CD4-positive, alpha-beta T cell (primary cell): ENCODE measurements at regions not wholly inside any gene's neighbourhood (a gene's known extent, or its start where the extent isn't known, plus 50 kb on each side); places are given as distances from the start of the nearest gene placed in this dataset.

Experiments used
- ATAC-seq: fragments of 200-7000 bp; cut with Tn5 transposase; one replicate; pipeline ENCODE4 v1.10.0; 2022; ENCODE audit warnings: mild to moderate bottlenecking; ENCODE audit not compliant: poor library complexity
- CTCF ChIA-PET: fragments of 350-600 bp; sonication (Branson Sonifier 250); formaldehyde crosslinking; loops from one replicate; lab custom pipeline; 2021; ENCODE audit warnings: antibody characterized with exemption, inconsistent platforms; lab: Charles Lee
- POLR2A ChIA-PET: fragments of 350-600 bp; sonication (Branson Sonifier 250); formaldehyde crosslinking; loops from one replicate; lab custom pipeline; 2021; ENCODE audit warnings: antibody characterized with exemption, inconsistent platforms; lab: Charles Lee
- DNase-seq, 14 experiments: peaks; one replicate each; pipeline ENCODE4 v3.0.0-alpha.2; 2013 to 2020; ENCODE audit warnings: mixed read lengths in 2 of 14
- H3K27ac ChIP-seq, 2 donors: one replicate each; pipeline versions ENCODE4 v1.5.1 to v1.7.0; 2013; ENCODE audit warnings: low read length in 2 of 2, low read depth in 1 of 2, mild to moderate bottlenecking in 1 of 2
- H3K27me3 ChIP-seq, 2 experiments: 1 replicate in 1 of 2; 2 replicates in 1 of 2; pipeline versions ENCODE4 v1.6.1 to v1.7.0; 2013; ENCODE audit warnings: low read length in 2 of 2, control low read depth in 1 of 2, mild to moderate bottlenecking in 1 of 2, moderate library complexity in 1 of 2; ENCODE audit not compliant: insufficient read depth in 2 of 2, control insufficient read depth in 1 of 2
- H3K36me3 ChIP-seq: one replicate; pipeline ENCODE4 v1.6.1; 2013; ENCODE audit warnings: low read length, control low read depth; ENCODE audit not compliant: insufficient read depth
- H3K4me1 ChIP-seq: one replicate; pipeline ENCODE4 v1.6.1; 2013; ENCODE audit warnings: low read length, control low read depth; ENCODE audit not compliant: insufficient read depth
- H3K4me3 ChIP-seq: one replicate; pipeline ENCODE4 v1.5.1; 2013; ENCODE audit warnings: mild to moderate bottlenecking, low read length, moderate library complexity
- H3K9me3 ChIP-seq, 2 experiments: 1 replicate in 1 of 2; 2 replicates in 1 of 2; pipeline versions ENCODE4 v1.6.1 to v1.7.0; 2013; ENCODE audit warnings: low read length in 2 of 2, mild to moderate bottlenecking in 2 of 2, control low read depth in 1 of 2, moderate library complexity in 1 of 2; ENCODE audit not compliant: control insufficient read depth in 1 of 2, insufficient read depth in 1 of 2
- H3K27ac Mint-ChIP-seq: one replicate; pipeline ENCODE4 v1.8.0; 2020; ENCODE audit warnings: mixed read lengths
- H3K27me3 Mint-ChIP-seq: one replicate; pipeline ENCODE4 v1.8.0; 2021; ENCODE audit warnings: mixed read lengths
- H3K36me3 Mint-ChIP-seq: one replicate; pipeline ENCODE4 v1.8.0; 2021; ENCODE audit warnings: low read depth, mixed read lengths
- H3K4me1 Mint-ChIP-seq: one replicate; pipeline ENCODE4 v1.8.0; 2021; ENCODE audit warnings: low read depth, mixed read lengths
- H3K4me3 Mint-ChIP-seq: one replicate; pipeline ENCODE4 v1.8.0; 2020; ENCODE audit warnings: mild to moderate bottlenecking, mixed read lengths
- H3K9me3 Mint-ChIP-seq: one replicate; pipeline ENCODE4 v1.8.0; 2020; ENCODE audit warnings: mixed read lengths
- CTCF ChIP-seq: fragments of 200-600 bp; IDR thresholded peaks from one replicate; pipeline ENCODE4 v1.8.0; 2022; ENCODE audit warnings: antibody characterized with exemption, mild to moderate bottlenecking
- intact Hi-C, 2 experiments: fragments of 100-400 bp; cut with DNase I in 1 of 2; cut with micrococcal nuclease in 1 of 2; formaldehyde crosslinking; loops; one replicate each; pipeline versions ENCODE4 v1.15.1 to v1.9.0; 2023 to 2025; cut with DNase I, micrococcal nuclease

GRCh38 chr10:31754803-31755624 is 173.6 kb downstream of the ARHGAP12 start:
- no peak for TF ChIP-seq CTCF
- ChIA-PET POLR2A (no interaction called here), CTCF (interaction anchor here (0.7 kb wide), 1 partner anchor 431 kb away, joined by 4 read pairs; no protein-coding TSS in a partner anchor)
- Histone ChIP-seq H3K36me3 (no peaks in the 10 kb centered on the region), H3K4me3 (no peak overlapping the region), H3K9me3 (no peaks in the 10 kb centered on the region), H3K27me3 (no peaks in the 10 kb centered on the region), H3K27ac (no peak overlapping the region), H3K4me1 (peaks cover 8% of the 10 kb centered on the region)
- peaks cover 5% of the 10 kb centered on the region for H3K4me1 Mint-ChIP-seq
- H3K27me3 Mint-ChIP-seq: no peaks in the 10 kb centered on the region
- DNase-seq (no peak), ATAC-seq (no peak)
- H3K4me3 Mint-ChIP-seq: no peak overlapping the region
- H3K9me3 Mint-ChIP-seq: no peaks in the 10 kb centered on the region
- H3K36me3 Mint-ChIP-seq: no peaks in the 10 kb centered on the region
- intact Hi-C loops: loop anchor here in 1 of 2 experiments (5.0 kb wide), 1 partner anchor 623 kb away; no protein-coding TSS in a partner anchor
- no peak overlapping the region for H3K27ac Mint-ChIP-seq

- Histone ChIP-seq H3K9me3 (no peaks in the 10 kb centered on the region), H3K4me3 (no peak overlapping the region), H3K27ac (no peak overlapping the region), H3K4me1 (no peaks in the 10 kb centered on the region), H3K27me3 (no peaks in the 10 kb centered on the region), H3K36me3 (no peaks in the 10 kb centered on the region)
- Mint-ChIP-seq H3K27me3 (no peaks in the 10 kb centered on the region), H3K9me3 (no peaks in the 10 kb centered on the region), H3K4me3 (no peak overlapping the region), H3K27ac (no peak overlapping the region), H3K36me3 (no peaks in the 10 kb centered on the region), H3K4me1 (peaks cover 4% of the 10 kb centered on the region)
- DNase-seq (no peak), ATAC-seq (no peak)
- TF ChIP-seq CTCF: no peak
- POLR2A ChIA-PET: no interaction called here
- CTCF ChIA-PET: no interaction called here
- intact Hi-C loops: no loop called here
Observed at GRCh38 chr10:31753681-31754080, 174.9 kb downstream of the ARHGAP12 start.

GRCh38 chr10:31752170-31752569 is 176.5 kb downstream of the ARHGAP12 start:
- CTCF ChIA-PET: no interaction called here

More at GRCh38 chr10:31752170-31752569, 176.5 kb downstream of the ARHGAP12 start:
- Mint-ChIP-seq H3K36me3 (no peaks in the 10 kb centered on the region), H3K9me3 (no peaks in the 10 kb centered on the region), H3K27me3 (no peaks in the 10 kb centered on the region), H3K4me1 (no peaks in the 10 kb centered on the region), H3K4me3 (no peak overlapping the region), H3K27ac (no peak overlapping the region)
- Histone ChIP-seq H3K4me3 (no peak overlapping the region), H3K9me3 (no peaks in the 10 kb centered on the region), H3K36me3 (no peaks in the 10 kb centered on the region), H3K27me3 (no peaks in the 10 kb centered on the region), H3K4me1 (no peaks in the 10 kb centered on the region), H3K27ac (no peak overlapping the region)
- intact Hi-C loops: no loop called here
- POLR2A ChIA-PET: no interaction called here
- no peak for DNase-seq
- no peak for TF ChIP-seq CTCF
- no peak for ATAC-seq
